ENCODE measurements at regions not wholly inside any gene's neighbourhood (a gene's known extent, or its start where the extent isn't known, plus 50 kb on each side); places are given as distances from the start of the nearest gene placed in this dataset.

DNA sequence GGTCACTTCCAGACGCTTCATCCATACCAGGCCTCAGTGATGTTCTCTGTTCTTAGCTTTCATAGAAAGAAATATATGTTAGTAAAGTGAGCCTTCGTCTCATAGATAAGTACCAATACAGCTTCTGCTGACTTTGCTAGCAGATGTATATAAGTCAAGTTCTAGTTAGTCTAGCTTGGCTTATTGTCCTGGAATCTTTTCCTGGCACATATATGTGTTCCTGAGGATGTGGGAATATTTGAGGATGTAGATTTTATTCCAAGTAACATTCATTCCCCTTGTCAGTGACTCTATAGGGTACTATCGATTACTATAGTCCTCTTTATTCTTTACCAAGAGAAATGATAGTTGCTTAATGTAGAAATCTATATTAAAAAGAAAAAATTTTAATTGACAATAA is 135.2 kb upstream of the FAM9C start:
- DNase-seq (no peak), ATAC-seq (no peak)
- Mint-ChIP-seq H3K27ac (no peak overlapping the region), H3K36me3 (peaks cover 0 to 14% (median 0%) of the 10 kb centered on the region in 5 donors), H3K4me1 (peaks cover 0 to 11% (median 10%) of the 10 kb centered on the region in 7 donors), H3K4me3 (no peak overlapping the region), H3K27me3 (no peaks in the 10 kb centered on the region), H3K9me3 (peaks cover 0 to 10% (median 3%) of the 10 kb centered on the region in 11 donors)
- H3K27ac ChIP-seq (ENCODE audit: low read depth, low read length): no peak overlapping the region
- ChIA-PET POLR2A (no interaction called here), CTCF (no interaction called here)
- intact Hi-C loops (cut with micrococcal nuclease): no loop called here
- H3K4me1 ChIP-seq (ENCODE audit: control insufficient read depth in 2 of 2, insufficient read depth in 2 of 2, low read length in 2 of 2): peaks cover 0 to 10% of the 10 kb centered on the region in 2 donors
- no peaks in the 10 kb centered on the region for H3K27me3 ChIP-seq (ENCODE audit: control insufficient read depth in 2 of 2, insufficient read depth in 2 of 2, low read length in 2 of 2)
- no peaks in the 10 kb centered on the region for H3K36me3 ChIP-seq (ENCODE audit: control insufficient read depth in 2 of 3, insufficient read depth in 3 of 3, low read length in 3 of 3)
- no peaks in the 10 kb centered on the region for H3K9me3 ChIP-seq (ENCODE audit: control insufficient read depth in 2 of 3, low read length in 3 of 3)
- no peak overlapping the region for H3K4me3 ChIP-seq (ENCODE audit: low read length)

DNA sequence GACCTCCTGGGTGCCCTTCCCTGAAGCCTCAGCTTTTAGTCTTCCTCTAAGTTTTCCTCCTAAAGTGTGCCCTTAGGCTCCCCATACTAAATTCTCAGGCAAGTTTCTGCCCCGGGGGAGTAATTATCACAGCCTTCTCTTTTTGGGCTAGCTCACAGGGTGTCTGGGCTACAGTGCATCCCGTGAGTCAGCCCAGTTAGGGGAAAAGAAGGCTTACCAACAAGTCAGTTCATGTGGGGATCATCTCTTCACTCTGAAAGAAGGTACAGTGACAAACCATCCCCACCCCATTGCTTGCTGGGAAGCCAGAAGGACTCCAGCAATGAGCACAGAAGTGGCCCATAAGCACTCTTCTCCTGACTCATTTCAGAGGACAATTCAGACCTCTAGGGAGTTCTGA is 134.7 kb upstream of the FAM9C start:
- Histone ChIP-seq H3K9me3 (ENCODE audit: control insufficient read depth in 2 of 3, low read length in 3 of 3) (no peaks in the 10 kb centered on the region), H3K4me1 (ENCODE audit: control insufficient read depth in 2 of 2, insufficient read depth in 2 of 2, low read length in 2 of 2) (peaks cover 0 to 10% of the 10 kb centered on the region in 2 donors), H3K36me3 (ENCODE audit: control insufficient read depth in 2 of 3, insufficient read depth in 3 of 3, low read length in 3 of 3) (no peaks in the 10 kb centered on the region), H3K27ac (ENCODE audit: low read depth, low read length) (no peak overlapping the region), H3K27me3 (ENCODE audit: control insufficient read depth in 2 of 2, insufficient read depth in 2 of 2, low read length in 2 of 2) (no peaks in the 10 kb centered on the region), H3K4me3 (ENCODE audit: low read length) (no peak overlapping the region)
- no peak overlapping the region for H3K4me3 Mint-ChIP-seq
- ChIA-PET POLR2A (no interaction called here), CTCF (no interaction called here)
- H3K9me3 Mint-ChIP-seq: peaks cover 0 to 8% (median 3%) of the 10 kb centered on the region in 11 donors
- ATAC-seq: no peak
- peaks cover 0 to 11% (median 10%) of the 10 kb centered on the region in 7 donors for H3K4me1 Mint-ChIP-seq
- DNase-seq: no peak
- intact Hi-C loops (cut with micrococcal nuclease): no loop called here
- no peak overlapping the region for H3K27ac Mint-ChIP-seq
- H3K36me3 Mint-ChIP-seq: peaks cover 0 to 11% (median 0%) of the 10 kb centered on the region in 5 donors
- no peaks in the 10 kb centered on the region for H3K27me3 Mint-ChIP-seq

- no peak overlapping the region for H3K27ac ChIP-seq (ENCODE audit: low read depth, low read length)
- H3K4me3 ChIP-seq (ENCODE audit: low read length): no peak overlapping the region
- no peaks in the 10 kb centered on the region for H3K27me3 Mint-ChIP-seq
- H3K36me3 ChIP-seq (ENCODE audit: control insufficient read depth in 2 of 3, insufficient read depth in 3 of 3, low read length in 3 of 3): no peaks in the 10 kb centered on the region
- CTCF ChIA-PET: interaction anchor here (0.6 kb wide), 1 partner anchor 125 kb away, joined by 3 read pairs; no protein-coding TSS in a partner anchor
- H3K4me3 Mint-ChIP-seq: peak overlapping the region in 1 of 10 donors; percentile 19
- H3K9me3 ChIP-seq (ENCODE audit: control insufficient read depth in 2 of 3, low read length in 3 of 3): no peaks in the 10 kb centered on the region
- H3K27ac Mint-ChIP-seq: peak overlapping the region in 3 of 9 donors; percentile 35 to 63 (median 44)
- intact Hi-C loops (cut with micrococcal nuclease): no loop called here
- ATAC-seq: peak; percentile 36
- H3K4me1 Mint-ChIP-seq: peaks cover 0 to 11% (median 10%) of the 10 kb centered on the region in 7 donors
- no peaks in the 10 kb centered on the region for H3K27me3 ChIP-seq (ENCODE audit: control insufficient read depth in 2 of 2, insufficient read depth in 2 of 2, low read length in 2 of 2)
- DNase-seq: peak in 4 of 9 donors; percentile 10 to 44 (median 33)
- H3K4me1 ChIP-seq (ENCODE audit: control insufficient read depth in 2 of 2, insufficient read depth in 2 of 2, low read length in 2 of 2): peaks cover 0 to 10% of the 10 kb centered on the region in 2 donors
- POLR2A ChIA-PET: no interaction called here
- H3K9me3 Mint-ChIP-seq: peaks cover 0 to 9% (median 0%) of the 10 kb centered on the region in 11 donors
- H3K36me3 Mint-ChIP-seq: peaks cover 0 to 7% (median 0%) of the 10 kb centered on the region in 5 donors
Observed at GRCh38 chrX:13177921-13178566, 133.6 kb upstream of the FAM9C start.

GRCh38 chrX:13175056-13175455 is 130.6 kb upstream of the FAM9C start:
- peaks cover 0 to 6% (median 1%) of the 10 kb centered on the region in 11 donors for H3K9me3 Mint-ChIP-seq
- intact Hi-C loops (cut with micrococcal nuclease): no loop called here
- no peaks in the 10 kb centered on the region for H3K27me3 Mint-ChIP-seq
- H3K9me3 ChIP-seq (ENCODE audit: control insufficient read depth in 2 of 3, low read length in 3 of 3): no peaks in the 10 kb centered on the region
- no peak for DNase-seq
- ATAC-seq: no peak
- POLR2A ChIA-PET: interaction anchor here (0.6 kb wide), 1 partner anchor 127 kb away, joined by 4 read pairs; no protein-coding TSS in a partner anchor
- CTCF ChIA-PET: interaction anchor here (0.9 kb wide), 1 partner anchor 12 kb away, joined by 3 read pairs; no protein-coding TSS in a partner anchor
- peaks cover 0 to 11% (median 10%) of the 10 kb centered on the region in 7 donors for H3K4me1 Mint-ChIP-seq
- no peaks in the 10 kb centered on the region for H3K27me3 ChIP-seq (ENCODE audit: control insufficient read depth in 2 of 2, insufficient read depth in 2 of 2, low read length in 2 of 2)
- H3K36me3 Mint-ChIP-seq: peaks cover 0 to 3% (median 0%) of the 10 kb centered on the region in 5 donors
- no peaks in the 10 kb centered on the region for H3K36me3 ChIP-seq (ENCODE audit: control insufficient read depth in 2 of 3, insufficient read depth in 3 of 3, low read length in 3 of 3)
- H3K4me3 Mint-ChIP-seq: no peak overlapping the region
- H3K4me1 ChIP-seq (ENCODE audit: control insufficient read depth in 2 of 2, insufficient read depth in 2 of 2, low read length in 2 of 2): peaks cover 0 to 10% of the 10 kb centered on the region in 2 donors
- H3K4me3 ChIP-seq (ENCODE audit: low read length): no peak overlapping the region
- H3K27ac ChIP-seq (ENCODE audit: low read depth, low read length): no peak overlapping the region
- H3K27ac Mint-ChIP-seq: no peak overlapping the region

DNA sequence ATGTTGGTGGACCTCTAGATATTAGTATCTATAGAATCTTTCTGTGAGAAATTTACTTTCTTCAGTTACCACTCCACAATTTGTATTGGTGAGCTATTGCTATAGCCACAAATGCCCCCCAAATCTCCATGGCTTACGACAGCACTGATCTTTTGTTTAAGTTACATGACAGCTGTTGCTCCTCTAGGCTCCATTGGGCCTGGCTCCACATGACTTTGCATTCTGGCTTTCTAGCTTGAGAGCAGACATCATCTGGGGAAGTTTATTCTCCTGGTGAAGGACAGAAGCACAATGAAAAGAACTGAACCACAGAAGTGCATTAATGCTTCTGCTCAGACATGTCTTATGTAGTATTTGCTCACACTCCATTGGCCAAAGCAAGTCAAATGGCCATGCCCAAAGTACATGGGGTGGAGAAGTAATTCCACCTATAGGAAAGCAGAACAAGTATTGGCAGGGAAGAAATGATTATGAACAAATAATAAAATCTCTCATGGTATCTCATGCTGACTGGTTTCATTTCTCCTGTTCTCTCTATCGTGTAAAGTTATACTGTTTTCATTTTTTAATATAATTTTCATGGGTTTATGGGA is 126.6 kb upstream of the FAM9C start:
- Mint-ChIP-seq H3K4me1 (peaks cover 0 to 25% (median 19%) of the 10 kb centered on the region in 7 donors), H3K9me3 (peaks cover 0 to 15% (median 3%) of the 10 kb centered on the region in 11 donors), H3K4me3 (no peak overlapping the region), H3K36me3 (peaks cover 0 to 18% (median 0%) of the 10 kb centered on the region in 5 donors), H3K27ac (no peak overlapping the region), H3K27me3 (no peaks in the 10 kb centered on the region)
- ATAC-seq (no peak), DNase-seq (no peak)
- H3K27ac ChIP-seq (ENCODE audit: low read depth, low read length): no peak overlapping the region
- ChIA-PET POLR2A (no interaction called here), CTCF (no interaction called here)
- H3K9me3 ChIP-seq (ENCODE audit: control insufficient read depth in 2 of 3, low read length in 3 of 3): no peaks in the 10 kb centered on the region
- no peaks in the 10 kb centered on the region for H3K27me3 ChIP-seq (ENCODE audit: control insufficient read depth in 2 of 2, insufficient read depth in 2 of 2, low read length in 2 of 2)
- peaks cover 0 to 11% of the 10 kb centered on the region in 2 donors for H3K4me1 ChIP-seq (ENCODE audit: control insufficient read depth in 2 of 2, insufficient read depth in 2 of 2, low read length in 2 of 2)
- no peak overlapping the region for H3K4me3 ChIP-seq (ENCODE audit: low read length)
- intact Hi-C loops (cut with micrococcal nuclease): no loop called here
- H3K36me3 ChIP-seq (ENCODE audit: control insufficient read depth in 2 of 3, insufficient read depth in 3 of 3, low read length in 3 of 3): no peaks in the 10 kb centered on the region

DNA sequence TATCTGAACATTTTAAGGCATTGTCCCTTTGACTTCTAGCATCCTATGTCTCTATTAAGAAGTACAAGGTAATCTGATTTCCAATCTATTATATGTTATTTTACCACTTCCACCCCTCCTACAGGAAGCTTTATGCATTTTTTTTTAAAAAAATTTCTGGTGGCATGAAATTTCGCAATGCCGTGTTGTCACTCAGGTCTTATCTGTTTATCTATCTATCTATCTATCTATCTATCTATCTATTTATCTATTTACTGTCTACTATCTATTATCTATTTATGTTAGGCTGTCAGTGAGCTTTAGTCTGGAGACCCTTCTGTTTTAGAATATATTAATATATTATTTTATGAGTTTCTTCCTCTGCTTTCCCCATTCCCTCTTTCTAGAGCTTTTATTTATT is 125.3 kb upstream of the FAM9C start:
- H3K9me3 ChIP-seq (ENCODE audit: control insufficient read depth in 2 of 3, low read length in 3 of 3): no peaks in the 10 kb centered on the region
- H3K4me3 Mint-ChIP-seq: no peak overlapping the region
- H3K27me3 ChIP-seq (ENCODE audit: control insufficient read depth in 2 of 2, insufficient read depth in 2 of 2, low read length in 2 of 2): no peaks in the 10 kb centered on the region
- peaks cover 0 to 26% (median 23%) of the 10 kb centered on the region in 7 donors for H3K4me1 Mint-ChIP-seq
- H3K36me3 ChIP-seq (ENCODE audit: control insufficient read depth in 2 of 3, insufficient read depth in 3 of 3, low read length in 3 of 3): no peaks in the 10 kb centered on the region
- H3K4me3 ChIP-seq (ENCODE audit: low read length): no peak overlapping the region
- intact Hi-C loops (cut with micrococcal nuclease): no loop called here
- no peaks in the 10 kb centered on the region for H3K27me3 Mint-ChIP-seq
- ChIA-PET CTCF (interaction anchor here (0.6 kb wide), 1 partner anchor 361 kb away, joined by 3 read pairs; no protein-coding TSS in a partner anchor), POLR2A (no interaction called here)
- H3K27ac Mint-ChIP-seq: no peak overlapping the region
- peaks cover 0 to 15% (median 3%) of the 10 kb centered on the region in 11 donors for H3K9me3 Mint-ChIP-seq
- H3K36me3 Mint-ChIP-seq: peaks cover 0 to 19% (median 0%) of the 10 kb centered on the region in 5 donors
- H3K27ac ChIP-seq (ENCODE audit: low read depth, low read length): no peak overlapping the region
- ATAC-seq (no peak), DNase-seq (no peak)
- H3K4me1 ChIP-seq (ENCODE audit: control insufficient read depth in 2 of 2, insufficient read depth in 2 of 2, low read length in 2 of 2): peaks cover 0 to 11% of the 10 kb centered on the region in 2 donors

All from naive thymus-derived CD4-positive, alpha-beta T cell (primary cell).